SJCRH30 (cell line): ENCODE measurements at regions not wholly inside any gene's neighbourhood (a gene's known extent, or its start where the extent isn't known, plus 50 kb on each side); places are given as distances from the start of the nearest gene placed in this dataset.

Experiments used
- DNase-seq, 2 experiments: peaks; one replicate each; pipeline ENCODE4 v3.0.0-alpha.2; 2015 to 2020
- H3K27ac ChIP-seq: fragments of 250-450 bp; sonication (Bioruptor Pico); 2 replicates; pipeline ENCODE4 v1.5.1; 2020; ENCODE audit warnings: mild to moderate bottlenecking, moderate library complexity
- H3K27me3 ChIP-seq: fragments of 250-450 bp; sonication (Bioruptor Pico); 2 replicates; pipeline ENCODE4 v1.5.1; 2020; ENCODE audit warnings: mild to moderate bottlenecking, moderate library complexity
- H3K36me3 ChIP-seq: fragments of 250-450 bp; sonication (Bioruptor Pico); 2 replicates; pipeline ENCODE4 v1.5.1; 2020; ENCODE audit warnings: mild to moderate bottlenecking, moderate library complexity
- H3K4me1 ChIP-seq: fragments of 250-450 bp; sonication (Bioruptor Pico); 2 replicates; pipeline ENCODE4 v1.5.1; 2020; ENCODE audit warnings: mild to moderate bottlenecking, moderate library complexity
- H3K4me3 ChIP-seq: fragments of 250-450 bp; sonication (Bioruptor Pico); 2 replicates; pipeline ENCODE4 v1.5.1; 2020; ENCODE audit warnings: mild to moderate bottlenecking, moderate library complexity
- H3K9me3 ChIP-seq: fragments of 250-450 bp; sonication (Bioruptor Pico); replicated peaks from 2 replicates; pipeline ENCODE4 v1.5.1; 2020; ENCODE audit warnings: mild to moderate bottlenecking, moderate library complexity

- Histone ChIP-seq H3K9me3 (0 out of 2 replicates have a peak, but pooled peaks cover 3% of the 10 kb centered on the region), H3K27ac (peak overlapping the region; percentile 80), H3K4me1 (peaks cover 31% of the 10 kb centered on the region), H3K4me3 (no peak overlapping the region), H3K36me3 (no peaks in the 10 kb centered on the region), H3K27me3 (no peaks in the 10 kb centered on the region)
- DNase-seq: no peak
Observed at GRCh38 chr12:67909681-67910080, 79.6 kb upstream of the IFNG-AS1 start.

GRCh38 chr12:67910360-67911274 is 78.6 kb upstream of the IFNG-AS1 start:
- H3K36me3 ChIP-seq: no peaks in the 10 kb centered on the region
- H3K27me3 ChIP-seq: no peaks in the 10 kb centered on the region
- no peak overlapping the region for H3K4me3 ChIP-seq
- H3K27ac ChIP-seq: peak overlapping the region; percentile 80
- peak; percentile 31 to 49 for DNase-seq
- 0 out of 2 replicates have a peak, but pooled peaks cover 3% of the 10 kb centered on the region for H3K9me3 ChIP-seq
- peaks cover 31% of the 10 kb centered on the region for H3K4me1 ChIP-seq

GRCh38 chr12:67911275-67911600 is 78.0 kb upstream of the IFNG-AS1 start:
- no peak for DNase-seq
- Histone ChIP-seq H3K4me3 (no peak overlapping the region), H3K9me3 (0 out of 2 replicates have a peak, but pooled peaks cover 3% of the 10 kb centered on the region), H3K4me1 (peaks cover 31% of the 10 kb centered on the region), H3K27me3 (no peaks in the 10 kb centered on the region), H3K27ac (peak overlapping the region; percentile 80), H3K36me3 (no peaks in the 10 kb centered on the region)

GRCh38 chr12:67911789-67912188 is 77.5 kb upstream of the IFNG-AS1 start:
- Histone ChIP-seq H3K9me3 (no peaks in the 10 kb centered on the region), H3K4me3 (no peak overlapping the region), H3K4me1 (peaks cover 31% of the 10 kb centered on the region), H3K27ac (no peak overlapping the region), H3K36me3 (no peaks in the 10 kb centered on the region), H3K27me3 (no peaks in the 10 kb centered on the region)
- no peak for DNase-seq

GRCh38 chr12:67915335-67915851 is 73.9 kb upstream of the IFNG-AS1 start:
- Histone ChIP-seq H3K36me3 (no peaks in the 10 kb centered on the region), H3K4me3 (no peak overlapping the region), H3K27me3 (no peaks in the 10 kb centered on the region), H3K4me1 (peaks cover 10% of the 10 kb centered on the region), H3K9me3 (no peaks in the 10 kb centered on the region), H3K27ac (no peak overlapping the region)
- DNase-seq: no peak

- H3K27ac ChIP-seq: no peak overlapping the region
- no peaks in the 10 kb centered on the region for H3K9me3 ChIP-seq
- H3K4me3 ChIP-seq: no peak overlapping the region
- H3K27me3 ChIP-seq: no peaks in the 10 kb centered on the region
- no peaks in the 10 kb centered on the region; the same call in 1 of the 2 replicates for H3K4me1 ChIP-seq
- no peaks in the 10 kb centered on the region for H3K36me3 ChIP-seq
- no peak for DNase-seq
Observed at GRCh38 chr12:67916266-67916970, 72.8 kb upstream of the IFNG-AS1 start.

- Histone ChIP-seq H3K4me1 (no peaks in the 10 kb centered on the region), H3K27ac (no peak overlapping the region), H3K36me3 (no peaks in the 10 kb centered on the region), H3K9me3 (no peaks in the 10 kb centered on the region), H3K4me3 (no peak overlapping the region), H3K27me3 (no peaks in the 10 kb centered on the region)
- DNase-seq: no peak
Observed at GRCh38 chr12:67917811-67918210, 71.4 kb upstream of the IFNG-AS1 start.

- no peak for DNase-seq
- Histone ChIP-seq H3K36me3 (no peaks in the 10 kb centered on the region), H3K4me1 (no peaks in the 10 kb centered on the region), H3K27me3 (no peaks in the 10 kb centered on the region), H3K4me3 (no peak overlapping the region), H3K27ac (no peak overlapping the region), H3K9me3 (no peaks in the 10 kb centered on the region)
Observed at GRCh38 chr12:67918441-67918840, 70.8 kb upstream of the IFNG-AS1 start.

GRCh38 chr12:67919406-67919805 is 69.8 kb upstream of the IFNG-AS1 start:
- H3K4me1 ChIP-seq: no peaks in the 10 kb centered on the region
- no peaks in the 10 kb centered on the region for H3K9me3 ChIP-seq
- H3K27me3 ChIP-seq: no peaks in the 10 kb centered on the region
- DNase-seq: no peak
- H3K27ac ChIP-seq: no peak overlapping the region
- no peak overlapping the region for H3K4me3 ChIP-seq
- H3K36me3 ChIP-seq: no peaks in the 10 kb centered on the region

- Histone ChIP-seq H3K27me3 (no peaks in the 10 kb centered on the region), H3K9me3 (no peaks in the 10 kb centered on the region), H3K4me3 (no peak overlapping the region), H3K27ac (no peak overlapping the region), H3K36me3 (no peaks in the 10 kb centered on the region), H3K4me1 (peaks cover 6% of the 10 kb centered on the region)
- no peak for DNase-seq
Observed at GRCh38 chr12:67920413-67920812, 68.8 kb upstream of the IFNG-AS1 start.

- Histone ChIP-seq H3K27ac (no peak overlapping the region), H3K4me1 (peaks cover 10% of the 10 kb centered on the region), H3K27me3 (no peaks in the 10 kb centered on the region), H3K9me3 (no peaks in the 10 kb centered on the region), H3K4me3 (no peak overlapping the region), H3K36me3 (no peaks in the 10 kb centered on the region)
- no peak for DNase-seq
Observed at GRCh38 chr12:67921286-67921685, 68.0 kb upstream of the IFNG-AS1 start.

- H3K36me3 ChIP-seq: no peaks in the 10 kb centered on the region
- DNase-seq: no peak
- no peaks in the 10 kb centered on the region for H3K9me3 ChIP-seq
- H3K4me1 ChIP-seq: peaks cover 10% of the 10 kb centered on the region
- no peak overlapping the region for H3K27ac ChIP-seq
- H3K27me3 ChIP-seq: no peaks in the 10 kb centered on the region
- no peak overlapping the region for H3K4me3 ChIP-seq
Observed at GRCh38 chr12:67922245-67922644, 67.0 kb upstream of the IFNG-AS1 start.

- H3K4me1 ChIP-seq: peaks cover 10% of the 10 kb centered on the region
- H3K27me3 ChIP-seq: no peaks in the 10 kb centered on the region
- no peak overlapping the region for H3K27ac ChIP-seq
- peak in 1 of 2 experiments; percentile 27 for DNase-seq
- H3K9me3 ChIP-seq: no peaks in the 10 kb centered on the region
- no peak overlapping the region for H3K4me3 ChIP-seq
- H3K36me3 ChIP-seq: no peaks in the 10 kb centered on the region
Observed at GRCh38 chr12:67925077-67925476, 64.2 kb upstream of the IFNG-AS1 start.

GRCh38 chr12:67925552-67925951 is 63.7 kb upstream of the IFNG-AS1 start:
- H3K27me3 ChIP-seq: no peaks in the 10 kb centered on the region
- H3K27ac ChIP-seq: no peak overlapping the region
- H3K9me3 ChIP-seq: no peaks in the 10 kb centered on the region
- peaks cover 10% of the 10 kb centered on the region for H3K4me1 ChIP-seq
- DNase-seq: no peak
- no peaks in the 10 kb centered on the region for H3K36me3 ChIP-seq
- H3K4me3 ChIP-seq: no peak overlapping the region

- Histone ChIP-seq H3K36me3 (no peaks in the 10 kb centered on the region), H3K9me3 (no peaks in the 10 kb centered on the region), H3K27me3 (no peaks in the 10 kb centered on the region), H3K4me3 (no peak overlapping the region), H3K4me1 (peaks cover 10% of the 10 kb centered on the region), H3K27ac (no peak overlapping the region)
- no peak for DNase-seq
Observed at GRCh38 chr12:67926063-67926462, 63.2 kb upstream of the IFNG-AS1 start.
